HG02759 (cell line): ENCODE measurements at regions not wholly inside any gene's neighbourhood (a gene's known extent, or its start where the extent isn't known, plus 50 kb on each side); places are given as distances from the start of the nearest gene placed in this dataset.

Source experiments
- ATAC-seq: cut with Tn5 transposase; IDR thresholded peaks from one replicate; pipeline ENCODE4 v1.9.1; 2021; ENCODE audit warnings: mild to moderate bottlenecking, moderate library complexity; ENCODE audit not compliant: unreplicated experiment

- ATAC-seq = no peak
Measured at GRCh38 chr7:17722798-17723197, 217.5 kb downstream of the SNX13 start.

GRCh38 chr7:17725821-17726220 lies 214.5 kb downstream of the SNX13 start:
- ATAC-seq = no peak

GRCh38 chr7:17732083-17732482 lies 208.2 kb downstream of the SNX13 start:
- no peak for ATAC-seq
